HepG2 (cell line): ENCODE measurements at regions not wholly inside any gene's neighbourhood (a gene's known extent, or its start where the extent isn't known, plus 50 kb on each side); places are given as distances from the start of the nearest gene placed in this dataset.
A peak's percentile ranks its signal among the peaks of the same experiment; 100 is the strongest.

ENCODE experiments used
- ATAC-seq: fragments of 200-7000 bp; cut with Tn5 transposase; 3 replicates; pipeline ENCODE4 v1.9.1; 2020; ENCODE audit warnings: mild to moderate bottlenecking, moderate library complexity
- BruUV-seq: library from RNA; stranded (reverse); fragments of 400-500 nt; replicated peaks from 2 replicates; lab custom pipeline; 2021; lab: Mats Ljungman, UMichigan
- CTCF ChIA-PET: fragments of 300-600 bp; formaldehyde crosslinking; extraction: SDS; loops from one replicate; lab custom pipeline; 2021; ENCODE audit warnings: low total read pairs, inconsistent platforms, low intra/inter-chr PET ratio; lab: Yijun Ruan, JAX
- POLR2A ChIA-PET: fragments of 350-600 bp; sonication (Branson Sonifier 250); formaldehyde crosslinking; loops from one replicate; lab custom pipeline; 2020; ENCODE audit warnings: antibody characterized with exemption, inconsistent platforms; lab: Yijun Ruan, JAX
- DNase-seq: peaks from one replicate; pipeline ENCODE4 v3.0.0-alpha.2; 2015; ENCODE audit warnings: low spot score
- FAIRE-seq: peaks from 3 replicates; lab custom pipeline; 2011; peaks lifted over from hg19 to GRCh38; lab: Jason Lieb, UNC
- H2AFZ ChIP-seq: one replicate; pipeline ENCODE4 v1.6.1; 2011; ENCODE audit warnings: low read length, inconsistent platforms
- H3K27ac ChIP-seq: fragments of 300-600 bp; 3 replicates; pipeline ENCODE4 v1.8.0; 2011; ENCODE audit warnings: mixed run types, mild to moderate bottlenecking, mixed read lengths, low read length, inconsistent platforms; ENCODE audit not compliant: insufficient read depth; ENCODE audit errors: extremely low read length
- H3K27me3 ChIP-seq, 2 experiments: fragments of 200-600 bp in 1 of 2; 2 replicates in 1 of 2; 3 replicates in 1 of 2; pipeline versions ENCODE4 v1.6.0 to v1.8.0; 2011; ENCODE audit warnings: low read length in 2 of 2, mild to moderate bottlenecking in 2 of 2, moderate library complexity in 2 of 2, inconsistent platforms in 1 of 2; ENCODE audit not compliant: insufficient read depth in 2 of 2, control insufficient read depth in 1 of 2
- H3K36me3 ChIP-seq, 2 experiments: fragments of 200-600 bp in 1 of 2; replicated peaks in 1 of 2; 2 replicates in 1 of 2; 3 replicates in 1 of 2; pipeline versions ENCODE4 v1.5.1 to v1.8.0; 2011; ENCODE audit warnings: low read length in 2 of 2, inconsistent platforms in 1 of 2; ENCODE audit not compliant: insufficient read depth in 2 of 2, control insufficient read depth in 1 of 2
- H3K4me1 ChIP-seq: 2 replicates; pipeline ENCODE4 v1.5.1; 2012; ENCODE audit warnings: low read length, inconsistent platforms; ENCODE audit not compliant: insufficient read depth
- H3K4me2 ChIP-seq: 2 replicates; pipeline ENCODE4 v1.6.0; 2011; ENCODE audit warnings: low read depth, low read length, inconsistent platforms
- H3K4me3 ChIP-seq, 3 experiments: fragments of 200-600 bp in 1 of 3; sonication (generic), shearing (Covaris generic) in 1 of 3; replicated peaks in 1 of 3; 2 replicates each; pipeline ENCODE4 v1.5.1; 2011 to 2016; ENCODE audit warnings: low read length in 3 of 3, inconsistent platforms in 2 of 3, low read depth in 2 of 3, mild to moderate bottlenecking in 2 of 3, control low read depth in 1 of 3, mixed read lengths in 1 of 3; ENCODE audit not compliant: insufficient read depth in 1 of 3
- H3K79me2 ChIP-seq: one replicate; pipeline ENCODE4 v1.6.1; 2011; ENCODE audit warnings: low read length, inconsistent platforms; ENCODE audit not compliant: insufficient read depth
- H3K9ac ChIP-seq: 2 replicates; pipeline ENCODE4 v1.6.0; 2011; ENCODE audit warnings: mild to moderate bottlenecking, low read depth, low read length, inconsistent platforms; ENCODE audit not compliant: insufficient read depth
- H3K9me3 ChIP-seq: 2 replicates; pipeline ENCODE4 v1.5.1; 2012; ENCODE audit warnings: mild to moderate bottlenecking, low read length
- H4K20me1 ChIP-seq: 2 replicates; pipeline ENCODE4 v1.6.0; 2011; ENCODE audit warnings: inconsistent platforms, mild to moderate bottlenecking, low read length, moderate library complexity; ENCODE audit not compliant: insufficient read depth
- ATF3 ChIP-seq: sonication (generic); formaldehyde crosslinking; IDR thresholded peaks from 2 replicates; pipeline ENCODE4 v1.4.0; 2020; ENCODE audit warnings: missing genetic modification reagents
- ATF7 ChIP-seq, 2 experiments: fragments of 450-650 bp in 1 of 2; sonication (generic) in 1 of 2; formaldehyde crosslinking in 1 of 2; IDR thresholded peaks; 2 replicates each; pipeline versions ENCODE4 v1.4.0 to v1.6.1; 2016 to 2020; ENCODE audit warnings: antibody characterized with exemption in 1 of 2, mild to moderate bottlenecking in 1 of 2, missing genetic modification reagents in 1 of 2
- CEBPB ChIP-seq: IDR thresholded peaks from 2 replicates; pipeline ENCODE4 v1.6.1; 2011; ENCODE audit warnings: low read depth, low read length, improper control_type of control experiment, borderline replicate concordance
- ZBTB4 ChIP-seq: sonication (generic); formaldehyde crosslinking; IDR thresholded peaks from 2 replicates; pipeline ENCODE4 v1.4.0; 2020; ENCODE audit warnings: missing genetic modification reagents, mild to moderate bottlenecking, borderline replicate concordance
- ZNF609 ChIP-seq: sonication (generic); formaldehyde crosslinking; IDR thresholded peaks from 2 replicates; pipeline ENCODE4 v1.4.0; 2020; ENCODE audit warnings: mild to moderate bottlenecking, missing genetic modification reagents, borderline replicate concordance
- WGBS: methylation state at CpG from one replicate; pipeline ENCODE4 v1.1.6; 2017; ENCODE audit warnings: low lambda C conversion rate; 5-methylcytosine and 5-hydroxymethylcytosine counted together
- in situ Hi-C: cut with HindIII; loops from 2 replicates; pipeline ENCODE4 v1.10.0; 2017; ENCODE audit warnings: low pct_unique_long_range_greater_than_20kb; ENCODE audit not compliant: extremely low pct_ligation_motif_present
- intact Hi-C: fragments of 100-400 bp; cut with micrococcal nuclease; formaldehyde crosslinking; loops from one replicate; pipeline ENCODE4 v1.10.0; 2022; ENCODE audit not compliant: unreplicated experiment
- TF ChIP-seq, protein P1 (sequence below): IDR thresholded peaks from 2 replicates; pipeline ENCODE4 v1.6.1; 2016; ENCODE audit warnings: missing genetic modification reagents, missing compliant biosample characterization
- TF ChIP-seq, protein P2 (sequence below): sonication (generic); formaldehyde crosslinking; IDR thresholded peaks from 2 replicates; pipeline ENCODE4 v1.5.1; 2020; ENCODE audit warnings: missing genetic modification reagents, mild to moderate bottlenecking, borderline replicate concordance

DNA sequence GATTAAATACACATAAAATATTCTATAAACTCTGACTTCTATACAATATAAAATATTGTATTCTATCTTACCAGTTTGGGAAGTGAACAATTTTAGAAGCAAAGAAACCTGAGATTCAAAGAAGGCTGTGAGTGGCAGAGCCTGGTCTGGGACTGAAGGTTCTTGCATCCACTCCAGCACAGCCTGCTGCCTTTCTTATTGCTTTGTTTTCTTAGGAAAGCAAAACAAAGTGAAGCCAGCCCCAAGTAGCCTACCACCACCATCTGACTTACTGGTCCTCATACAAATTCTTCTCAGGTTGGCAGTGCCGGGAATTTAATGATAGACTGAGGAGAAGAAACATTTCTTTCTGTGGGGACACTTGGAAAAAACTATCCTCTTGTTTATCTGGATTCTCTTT is 129.7 kb upstream of the SMAD1 start:
- Histone ChIP-seq H3K9me3 (no peaks in the 10 kb centered on the region), H3K27ac (no peak overlapping the region), H4K20me1 (no peaks in the 10 kb centered on the region)
- in situ Hi-C loops = no loop called here
- TF ChIP-seq, protein P1, sequence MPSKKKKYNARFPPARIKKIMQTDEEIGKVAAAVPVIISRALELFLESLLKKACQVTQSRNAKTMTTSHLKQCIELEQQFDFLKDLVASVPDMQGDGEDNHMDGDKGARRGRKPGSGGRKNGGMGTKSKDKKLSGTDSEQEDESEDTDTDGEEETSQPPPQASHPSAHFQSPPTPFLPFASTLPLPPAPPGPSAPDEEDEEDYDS (CRISPR knock-in tag) = no peak
- TF ChIP-seq, protein P2, sequence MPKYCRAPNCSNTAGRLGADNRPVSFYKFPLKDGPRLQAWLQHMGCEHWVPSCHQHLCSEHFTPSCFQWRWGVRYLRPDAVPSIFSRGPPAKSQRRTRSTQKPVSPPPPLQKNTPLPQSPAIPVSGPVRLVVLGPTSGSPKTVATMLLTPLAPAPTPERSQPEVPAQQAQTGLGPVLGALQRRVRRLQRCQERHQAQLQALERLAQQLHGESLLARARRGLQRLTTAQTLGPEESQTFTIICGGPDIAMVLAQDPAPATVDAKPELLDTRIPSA (CRISPR knock-in tag) = no peak
- no peak for TF ChIP-seq ATF3 (CRISPR knock-in tag)
- TF ChIP-seq, all 625 proteins: peak for 0
- Histone ChIP-seq H3K4me3 (no peak overlapping the region), H2AFZ (no peak overlapping the region), H3K27me3 (no peaks in the 10 kb centered on the region; a peak in 1 of 5 replicates), H3K9ac (no peak overlapping the region), H3K36me3 (no peaks in the 10 kb centered on the region), H3K4me1 (no peaks in the 10 kb centered on the region), H3K4me2 (no peak overlapping the region), H3K79me2 (no peaks in the 10 kb centered on the region)
- POLR2A ChIA-PET = no interaction called here
- DNase-seq (no peak), FAIRE-seq (no peak), ATAC-seq (no peak)
- BruUV-seq = no TSS peak
- CTCF ChIA-PET = no interaction called here
- WGBS = 0% methylated on average over 1 of the region's 1 CpG
- intact Hi-C loops = no loop called here

DNA sequence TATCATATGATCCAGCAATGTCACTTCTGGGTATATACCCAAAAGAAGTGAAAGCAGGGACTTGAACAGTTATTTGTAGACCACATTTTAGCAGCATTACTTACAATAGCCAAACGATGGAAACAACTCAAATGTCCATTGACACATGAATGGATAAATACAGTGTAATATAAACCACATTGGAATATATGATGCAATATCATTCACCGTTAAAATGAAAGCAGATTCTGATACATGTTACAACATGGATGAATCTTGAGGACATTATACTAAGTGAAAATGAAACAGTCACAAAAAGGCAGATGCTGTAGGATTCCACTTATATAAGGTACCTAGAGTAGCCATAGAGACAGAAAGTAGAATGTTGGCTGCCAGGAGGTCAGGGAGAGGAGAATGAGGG is 130.5 kb upstream of the SMAD1 start:
- Histone ChIP-seq H3K9me3 (no peaks in the 10 kb centered on the region), H3K79me2 (no peaks in the 10 kb centered on the region), H3K4me2 (no peak overlapping the region), H3K27ac (no peak overlapping the region), H3K27me3 (no peaks in the 10 kb centered on the region; a peak in 1 of 5 replicates), H4K20me1 (no peaks in the 10 kb centered on the region), H3K4me3 (no peak overlapping the region), H3K9ac (no peak overlapping the region), H3K36me3 (no peaks in the 10 kb centered on the region), H3K4me1 (no peaks in the 10 kb centered on the region), H2AFZ (no peak overlapping the region)
- CTCF ChIA-PET = no interaction called here
- POLR2A ChIA-PET = no interaction called here
- DNase-seq (no peak), FAIRE-seq (no peak), ATAC-seq (no peak)
- WGBS = 4% methylated on average over 2 of the region's 2 CpGs
- no TSS peak for BruUV-seq
- intact Hi-C loops = no loop called here
- in situ Hi-C loops = no loop called here
- peak; percentile 68; the same call in 1 of the 2 replicates for TF ChIP-seq CEBPB
- TF ChIP-seq ZBTB4 = no peak
- TF ChIP-seq ZNF609 (CRISPR knock-in tag) = no peak
- TF ChIP-seq ATF7 (IDR thresholded peaks at IDR 0.05) = peak; percentile 48
- TF ChIP-seq ATF7 (CRISPR knock-in tag; IDR thresholded peaks at IDR 0.05) = no peak
